ENCODE measurements at regions not wholly inside any gene's neighbourhood (a gene's known extent, or its start where the extent isn't known, plus 50 kb on each side); places are given as distances from the start of the nearest gene placed in this dataset. TPM values are rescaled to one million over a fixed set of nuclear protein-coding genes. Genes with fewer than 3 reads are reported as not detected.

Small RNA genes lying in the stretch of these regions (microRNA-seq; reads per million reads assigned to microRNA genes)
- gene IGHD1OR15-1B (ENCODE audit: insufficient read depth, insufficient read length) (not detected), gene IGHD2OR15-2B (ENCODE audit: insufficient read depth, insufficient read length) (not detected), gene IGHD3OR15-3B (ENCODE audit: insufficient read depth, insufficient read length) (not detected), gene IGHD4OR15-4B (ENCODE audit: insufficient read depth, insufficient read length) (not detected), gene IGHD5OR15-5B (ENCODE audit: insufficient read depth, insufficient read length) (not detected), gene MIR5701-1 (ENCODE audit: insufficient read depth in 1 of 2, insufficient read length in 1 of 2, unreplicated experiment in 1 of 2) (0 reads per million in 2 experiments), gene RN7SL400P (ENCODE audit: insufficient read depth, insufficient read length) (not detected)

Small RNA genes lying in the stretch of these regions (small RNA-seq; reads per million reads assigned to genes)
- gene IGHD1OR15-1B (0 reads per million in 5 experiments), gene IGHD2OR15-2B (0 reads per million in 5 experiments), gene IGHD3OR15-3B (0 reads per million in 5 experiments), gene IGHD4OR15-4B (0 reads per million in 5 experiments), gene IGHD5OR15-5B (0 reads per million in 5 experiments), gene MIR5701-1 (0 reads per million in 5 experiments), gene RN7SL400P (0 reads per million in 5 experiments)

All from IMR-90 (cell line).